ENCODE measurements at regions not wholly inside any gene's neighbourhood (a gene's known extent, or its start where the extent isn't known, plus 50 kb on each side); places are given as distances from the start of the nearest gene placed in this dataset.

- TF ChIP-seq CTCF (IDR thresholded peaks at IDR 0.05): no peak
- TF ChIP-seq POLR2A (IDR thresholded peaks at IDR 0.05): no peak
Observed at GRCh38 chr6:167230288-167230687, 60.8 kb upstream of the UNC93A start.
